ENCODE measurements at regions not wholly inside any gene's neighbourhood (a gene's known extent, or its start where the extent isn't known, plus 50 kb on each side); places are given as distances from the start of the nearest gene placed in this dataset.

GRCh38 chrX:150308532-150309157 is 54.5 kb upstream of the MAMLD1 start:
- DNase-seq: no peak

GRCh38 chrX:150310417-150310816 is 52.7 kb upstream of the MAMLD1 start:
- no peak for DNase-seq

- no peak for DNase-seq
Observed at GRCh38 chrX:150310881-150311280, 52.2 kb upstream of the MAMLD1 start.

DNA sequence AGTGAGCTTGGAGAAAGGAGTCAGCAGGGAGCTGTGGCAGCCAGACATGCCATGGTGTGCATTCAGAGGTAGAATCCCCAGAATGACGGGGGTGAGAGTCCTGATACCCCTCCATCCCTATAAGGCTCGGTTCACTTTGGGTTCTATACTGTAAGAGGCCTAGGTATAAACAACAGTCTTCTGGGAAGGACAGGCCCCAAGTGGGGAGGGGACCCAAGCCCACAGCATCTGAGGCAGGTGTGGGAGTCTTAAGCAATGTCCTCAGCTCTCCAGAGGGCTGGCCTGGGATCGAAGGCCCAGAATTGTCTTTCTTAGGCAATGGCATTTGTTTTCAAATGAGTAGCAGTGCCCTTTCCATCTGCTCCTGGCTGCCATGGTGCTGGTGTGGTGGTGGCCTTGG is 50.2 kb upstream of the MAMLD1 start:
- no peak for DNase-seq

All from suppressor macrophage treated with lipopolysaccharide for 1 hour (primary cell).